ENCODE measurements at regions not wholly inside any gene's neighbourhood (a gene's known extent, or its start where the extent isn't known, plus 50 kb on each side); places are given as distances from the start of the nearest gene placed in this dataset.

DNA sequence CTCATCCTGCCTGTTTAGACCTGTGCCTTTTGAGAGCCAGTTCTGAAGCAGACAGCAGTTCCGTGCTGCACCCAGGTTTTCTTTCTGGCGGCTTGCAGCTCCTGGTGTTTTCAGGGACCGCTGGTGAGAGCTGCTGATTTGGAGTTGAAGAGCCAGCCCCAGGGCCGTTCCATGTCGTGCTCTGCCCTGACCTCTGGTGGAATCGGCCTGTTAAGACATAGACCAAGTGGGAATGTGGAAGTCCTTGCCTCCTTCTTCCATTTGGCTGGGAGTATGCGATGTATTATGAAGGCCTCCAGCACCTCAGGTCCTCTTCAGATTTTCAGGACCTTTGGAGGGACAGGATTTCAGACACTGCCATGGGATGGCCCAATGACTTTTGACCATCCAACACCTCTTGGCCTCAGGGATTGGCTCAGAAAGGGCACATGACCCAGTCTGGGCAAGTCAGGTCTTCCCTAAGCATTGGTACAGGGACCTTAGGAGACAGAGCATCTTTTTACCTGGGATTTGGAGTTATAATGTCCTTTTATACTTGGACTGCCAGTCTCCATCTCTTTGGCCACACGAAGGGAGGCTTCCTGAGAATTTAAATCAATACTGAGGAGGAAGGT, 136.1 kb upstream of the CLINT1 start:
- Histone ChIP-seq H3K27ac (ENCODE audit: low read depth in 1 of 2, low read length in 2 of 2) (no peak overlapping the region), H3K36me3 (ENCODE audit: insufficient read depth, low read length) (no peaks in the 10 kb centered on the region), H3K4me3 (ENCODE audit: low read length) (peak overlapping the region; percentile 20), H3K27me3 (ENCODE audit: control insufficient read depth in 1 of 2, insufficient read depth in 2 of 2, low read length in 2 of 2) (peaks cover 8 to 11% of the 10 kb centered on the region in 2 experiments), H3K4me1 (ENCODE audit: insufficient read depth, low read length) (peaks cover 23% of the 10 kb centered on the region), H3K9me3 (ENCODE audit: control insufficient read depth in 1 of 2, insufficient read depth in 1 of 2, low read length in 2 of 2) (no peaks in the 10 kb centered on the region)
- Mint-ChIP-seq H3K27ac (no peak overlapping the region), H3K4me1 (ENCODE audit: low read depth) (peaks cover 26% of the 10 kb centered on the region), H3K27me3 (peaks cover 56% of the 10 kb centered on the region), H3K4me3 (peak overlapping the region; percentile 52), H3K9me3 (no peaks in the 10 kb centered on the region), H3K36me3 (ENCODE audit: low read depth) (no peaks in the 10 kb centered on the region)
- peak in 13 of 14 experiments; percentile 9 to 68 (median 29) for DNase-seq
- TF ChIP-seq, protein P1, sequence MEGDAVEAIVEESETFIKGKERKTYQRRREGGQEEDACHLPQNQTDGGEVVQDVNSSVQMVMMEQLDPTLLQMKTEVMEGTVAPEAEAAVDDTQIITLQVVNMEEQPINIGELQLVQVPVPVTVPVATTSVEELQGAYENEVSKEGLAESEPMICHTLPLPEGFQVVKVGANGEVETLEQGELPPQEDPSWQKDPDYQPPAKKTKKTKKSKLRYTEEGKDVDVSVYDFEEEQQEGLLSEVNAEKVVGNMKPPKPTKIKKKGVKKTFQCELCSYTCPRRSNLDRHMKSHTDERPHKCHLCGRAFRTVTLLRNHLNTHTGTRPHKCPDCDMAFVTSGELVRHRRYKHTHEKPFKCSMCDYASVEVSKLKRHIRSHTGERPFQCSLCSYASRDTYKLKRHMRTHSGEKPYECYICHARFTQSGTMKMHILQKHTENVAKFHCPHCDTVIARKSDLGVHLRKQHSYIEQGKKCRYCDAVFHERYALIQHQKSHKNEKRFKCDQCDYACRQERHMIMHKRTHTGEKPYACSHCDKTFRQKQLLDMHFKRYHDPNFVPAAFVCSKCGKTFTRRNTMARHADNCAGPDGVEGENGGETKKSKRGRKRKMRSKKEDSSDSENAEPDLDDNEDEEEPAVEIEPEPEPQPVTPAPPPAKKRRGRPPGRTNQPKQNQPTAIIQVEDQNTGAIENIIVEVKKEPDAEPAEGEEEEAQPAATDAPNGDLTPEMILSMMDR (IDR thresholded peaks at IDR 0.05), result peak; percentile 59
- ChIA-PET CTCF (no interaction called here), POLR2A (interaction anchor here (1.0 kb wide), 1 partner anchor 178 kb away, joined by 3 read pairs; no protein-coding TSS in a partner anchor)
- peak; percentile 75 for ATAC-seq (ENCODE audit: poor library complexity)
- intact Hi-C loops (cut with DNase I, micrococcal nuclease), result loop anchor here (1.0 to 2.0 kb wide), 3 partner anchors 176 to 232 kb away; no protein-coding TSS in a partner anchor

DNA sequence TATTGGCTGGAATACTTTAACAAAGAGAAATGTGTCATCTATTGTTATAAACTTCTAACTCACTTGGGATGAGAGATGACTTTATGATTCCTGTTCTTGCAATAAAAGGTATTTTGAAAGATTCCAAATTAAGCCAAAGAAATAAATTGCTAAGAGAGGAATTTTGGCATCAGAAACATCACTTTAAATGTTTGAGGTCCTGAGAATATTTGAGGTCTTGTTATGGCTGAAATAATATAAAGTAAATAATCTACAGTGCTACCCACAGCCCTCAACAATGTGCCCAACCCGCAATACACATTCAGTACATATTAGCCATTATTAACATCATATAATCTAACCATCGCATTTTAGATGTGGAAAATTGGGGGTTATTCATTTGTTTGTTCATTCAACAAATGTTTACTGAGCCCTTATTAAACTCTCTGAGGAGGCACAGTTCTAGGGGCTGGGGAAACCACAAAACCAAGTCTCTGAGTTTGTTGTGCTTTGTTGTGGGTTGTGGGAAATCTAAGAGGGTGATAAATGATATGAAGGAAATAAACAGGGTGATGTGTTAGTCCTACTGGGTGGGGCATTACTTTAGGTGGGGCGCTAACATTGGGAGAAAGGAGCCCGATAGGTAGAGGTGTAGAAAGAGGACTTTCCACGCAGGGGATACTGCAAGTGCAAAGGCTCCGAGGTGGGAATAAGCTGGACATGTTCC, 135.2 kb upstream of the CLINT1 start:
- H3K27me3 Mint-ChIP-seq, result peaks cover 60% of the 10 kb centered on the region
- intact Hi-C loops (cut with DNase I, micrococcal nuclease), result loop anchor here in 1 of 2 experiments (2.0 kb wide), 2 partner anchors 175 to 231 kb away; no protein-coding TSS in a partner anchor

DNA sequence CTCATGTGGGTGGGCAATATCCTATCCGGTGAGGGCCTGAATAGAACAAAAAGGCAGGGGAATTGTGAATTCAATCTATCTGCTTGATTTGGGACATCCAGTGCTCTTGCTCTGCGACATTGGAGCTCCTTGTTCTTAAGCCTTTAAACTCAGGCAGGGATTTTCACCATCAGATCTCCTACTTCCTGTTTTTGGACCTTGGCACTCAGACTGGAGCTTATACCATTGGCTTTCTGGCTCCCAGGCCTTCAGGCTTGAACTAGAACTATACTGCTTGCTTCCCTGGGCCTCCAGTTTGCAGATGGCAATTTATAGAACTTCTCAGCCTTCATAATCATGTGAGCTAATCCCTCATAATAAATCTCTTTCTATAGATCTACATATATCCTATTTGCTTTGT, 134.3 kb upstream of the CLINT1 start:
- Mint-ChIP-seq H3K27ac (no peak overlapping the region), H3K27me3 (peaks cover 64% of the 10 kb centered on the region), H3K9me3 (no peaks in the 10 kb centered on the region), H3K4me1 (ENCODE audit: low read depth) (peaks cover 26% of the 10 kb centered on the region), H3K36me3 (ENCODE audit: low read depth) (no peaks in the 10 kb centered on the region), H3K4me3 (no peak overlapping the region)
- ATAC-seq (ENCODE audit: poor library complexity) (no peak), DNase-seq (no peak)
- ChIA-PET CTCF (no interaction called here), POLR2A (no interaction called here)
- no peaks in the 10 kb centered on the region for H3K9me3 ChIP-seq (ENCODE audit: control insufficient read depth in 1 of 2, insufficient read depth in 1 of 2, low read length in 2 of 2)
- H3K27ac ChIP-seq (ENCODE audit: low read depth in 1 of 2, low read length in 2 of 2), result no peak overlapping the region
- TF ChIP-seq, protein P1 (IDR thresholded peaks at IDR 0.05), result no peak
- H3K4me3 ChIP-seq (ENCODE audit: low read length), result no peak overlapping the region
- peaks cover 23% of the 10 kb centered on the region for H3K4me1 ChIP-seq (ENCODE audit: insufficient read depth, low read length)
- no peaks in the 10 kb centered on the region for H3K36me3 ChIP-seq (ENCODE audit: insufficient read depth, low read length)
- intact Hi-C loops (cut with DNase I, micrococcal nuclease), result no loop called here
- peaks cover 15 to 18% of the 10 kb centered on the region in 2 experiments for H3K27me3 ChIP-seq (ENCODE audit: control insufficient read depth in 1 of 2, insufficient read depth in 2 of 2, low read length in 2 of 2)

More for the DNA sequence above, 135.2 kb upstream of the CLINT1 start:
- Histone ChIP-seq H3K4me3 (ENCODE audit: low read length) (peak overlapping the region; percentile 20), H3K27me3 (ENCODE audit: control insufficient read depth in 1 of 2, insufficient read depth in 2 of 2, low read length in 2 of 2) (peaks cover 15 to 16% of the 10 kb centered on the region in 2 experiments), H3K36me3 (ENCODE audit: insufficient read depth, low read length) (no peaks in the 10 kb centered on the region), H3K27ac (ENCODE audit: low read depth in 1 of 2, low read length in 2 of 2) (no peak overlapping the region), H3K4me1 (ENCODE audit: insufficient read depth, low read length) (peaks cover 23% of the 10 kb centered on the region), H3K9me3 (ENCODE audit: control insufficient read depth in 1 of 2, insufficient read depth in 1 of 2, low read length in 2 of 2) (no peaks in the 10 kb centered on the region)
- Mint-ChIP-seq H3K9me3 (no peaks in the 10 kb centered on the region), H3K27ac (peak overlapping the region; percentile 1), H3K36me3 (ENCODE audit: low read depth) (no peaks in the 10 kb centered on the region), H3K4me3 (peak overlapping the region; percentile 52), H3K4me1 (ENCODE audit: low read depth) (peaks cover 26% of the 10 kb centered on the region)
- ATAC-seq (ENCODE audit: poor library complexity) (peak; percentile 81), DNase-seq (peak in 7 of 14 experiments; percentile 3 to 81 (median 17))
- ChIA-PET POLR2A (interaction anchor here (1.0 kb wide), 1 partner anchor 177 kb away, joined by 3 read pairs; no protein-coding TSS in a partner anchor), CTCF (no interaction called here)
- TF ChIP-seq, protein P1 (IDR thresholded peaks at IDR 0.05), result no peak

Data from CD4-positive, alpha-beta T cell (primary cell).